Epithelial cell of esophagus (primary cell): ENCODE measurements at regions not wholly inside any gene's neighbourhood (a gene's known extent, or its start where the extent isn't known, plus 50 kb on each side); places are given as distances from the start of the nearest gene placed in this dataset.
A peak's percentile ranks its signal among the peaks of the same experiment; 100 is the strongest.

ENCODE experiments used
- DNase-seq: peaks from one replicate; pipeline ENCODE4 v3.0.0; 2010; ENCODE audit warnings: low read depth
- H3K4me3 ChIP-seq: 2 replicates; pipeline ENCODE4 v1.5.1; 2011; ENCODE audit warnings: mild to moderate bottlenecking, low read length, control low read depth
- TF ChIP-seq, protein P1 (sequence below): IDR thresholded peaks from 2 replicates; pipeline ENCODE4 v1.5.1; 2011; ENCODE audit warnings: low read depth, mild to moderate bottlenecking, low read length, control low read depth, inconsistent platforms; ENCODE audit not compliant: insufficient read depth; ENCODE audit errors: missing control alignments

DNA sequence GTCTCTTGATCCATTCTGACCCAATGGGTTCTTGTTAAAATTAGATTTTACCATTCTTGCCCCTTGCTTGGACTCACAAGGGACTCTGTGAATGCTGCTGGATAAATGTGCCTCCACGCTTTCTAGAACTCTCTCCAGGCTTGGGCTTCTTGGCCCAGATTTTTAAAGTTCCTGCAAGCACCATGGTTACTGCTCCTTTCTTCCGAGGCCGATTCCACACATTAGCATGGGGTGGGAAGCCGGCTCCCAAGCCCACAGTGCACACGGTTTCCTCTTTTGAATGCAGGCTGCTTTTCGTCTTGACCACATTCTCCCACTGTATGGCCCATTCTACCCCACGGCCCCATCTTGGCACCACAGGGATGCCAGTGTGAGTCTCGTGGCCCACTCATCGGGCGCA lies 174.3 kb upstream of the PITRM1 start:
- no peak overlapping the region for H3K4me3 ChIP-seq
- DNase-seq, result no peak
- TF ChIP-seq, protein P1, sequence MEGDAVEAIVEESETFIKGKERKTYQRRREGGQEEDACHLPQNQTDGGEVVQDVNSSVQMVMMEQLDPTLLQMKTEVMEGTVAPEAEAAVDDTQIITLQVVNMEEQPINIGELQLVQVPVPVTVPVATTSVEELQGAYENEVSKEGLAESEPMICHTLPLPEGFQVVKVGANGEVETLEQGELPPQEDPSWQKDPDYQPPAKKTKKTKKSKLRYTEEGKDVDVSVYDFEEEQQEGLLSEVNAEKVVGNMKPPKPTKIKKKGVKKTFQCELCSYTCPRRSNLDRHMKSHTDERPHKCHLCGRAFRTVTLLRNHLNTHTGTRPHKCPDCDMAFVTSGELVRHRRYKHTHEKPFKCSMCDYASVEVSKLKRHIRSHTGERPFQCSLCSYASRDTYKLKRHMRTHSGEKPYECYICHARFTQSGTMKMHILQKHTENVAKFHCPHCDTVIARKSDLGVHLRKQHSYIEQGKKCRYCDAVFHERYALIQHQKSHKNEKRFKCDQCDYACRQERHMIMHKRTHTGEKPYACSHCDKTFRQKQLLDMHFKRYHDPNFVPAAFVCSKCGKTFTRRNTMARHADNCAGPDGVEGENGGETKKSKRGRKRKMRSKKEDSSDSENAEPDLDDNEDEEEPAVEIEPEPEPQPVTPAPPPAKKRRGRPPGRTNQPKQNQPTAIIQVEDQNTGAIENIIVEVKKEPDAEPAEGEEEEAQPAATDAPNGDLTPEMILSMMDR, result no peak

- H3K4me3 ChIP-seq, result no peak overlapping the region
- no peak for DNase-seq
- TF ChIP-seq, protein P1, result no peak
Measured at GRCh38 chr10:3342771-3343170, 170.2 kb upstream of the PITRM1 start.

GRCh38 chr10:3340127-3340730 lies 167.6 kb upstream of the PITRM1 start:
- TF ChIP-seq, protein P1, result no peak
- H3K4me3 ChIP-seq, result no peak overlapping the region
- DNase-seq, result no peak

DNA sequence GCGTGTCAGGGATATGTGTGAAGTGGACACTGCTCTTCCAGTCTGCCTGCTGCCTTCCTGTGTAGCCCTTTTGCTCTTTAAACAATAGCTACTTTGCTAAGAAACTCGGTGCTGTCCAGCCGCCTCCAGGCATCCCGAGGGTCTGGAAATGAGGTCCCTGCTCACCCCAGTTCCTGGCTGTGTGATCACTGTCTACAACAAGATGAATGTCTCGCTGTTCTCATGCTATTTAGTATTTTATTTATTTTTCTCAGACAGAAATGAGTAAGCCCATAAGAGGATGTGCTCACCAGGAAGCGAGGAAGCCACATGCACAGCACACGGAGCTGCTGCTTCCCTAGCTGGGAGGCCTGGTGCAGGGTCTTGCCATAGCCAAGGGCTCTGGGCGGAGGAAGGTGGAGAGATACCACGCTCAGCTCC lies 167.0 kb upstream of the PITRM1 start:
- no peak overlapping the region for H3K4me3 ChIP-seq
- peak; percentile 11 for DNase-seq
- TF ChIP-seq, protein P1, result no peak

- DNase-seq, result no peak
- TF ChIP-seq, protein P1, result no peak
- H3K4me3 ChIP-seq, result no peak overlapping the region
Measured at GRCh38 chr10:3339121-3339520, 166.5 kb upstream of the PITRM1 start.

- DNase-seq, result no peak
- TF ChIP-seq, protein P1, result no peak
Measured at GRCh38 chr10:3337741-3338140, 165.2 kb upstream of the PITRM1 start.

GRCh38 chr10:3336673-3337293 lies 164.2 kb upstream of the PITRM1 start:
- H3K4me3 ChIP-seq, result no peak overlapping the region
- no peak for DNase-seq
- TF ChIP-seq, protein P1, result no peak

More at GRCh38 chr10:3337741-3338140, 165.2 kb upstream of the PITRM1 start:
- no peak overlapping the region for H3K4me3 ChIP-seq
